HCT116 (cell line): ENCODE measurements at regions not wholly inside any gene's neighbourhood (a gene's known extent, or its start where the extent isn't known, plus 50 kb on each side); places are given as distances from the start of the nearest gene placed in this dataset.

Experiments
- ATAC-seq: fragments of 200-7000 bp; cut with Tn5 transposase; 2 replicates; pipeline ENCODE4 v1.9.1; 2020; ENCODE audit warnings: mild to moderate bottlenecking, moderate library complexity
- BruUV-seq: library from RNA; stranded (reverse); fragments of 400-500 nt; replicated peaks from 2 replicates; lab custom pipeline; 2021; lab: Mats Ljungman, UMichigan
- CTCF ChIA-PET: fragments of 300-600 bp; sonication (Branson Sonifier 250); formaldehyde crosslinking; loops from one replicate; lab custom pipeline; 2021; ENCODE audit warnings: antibody characterized with exemption; lab: Charles Lee
- POLR2A ChIA-PET: fragments of 300-600, 350-600 bp; sonication (Branson Sonifier 250); formaldehyde crosslinking; loops from one replicate; lab custom pipeline; 2021; ENCODE audit warnings: antibody characterized with exemption; lab: Charles Lee
- RAD21 ChIA-PET, 2 experiments: fragments of 300-600 bp; sonication (Branson Sonifier 250); formaldehyde crosslinking; loops; one replicate each; lab custom pipeline; 2023; ENCODE audit warnings: low total read pairs in 2 of 2; ENCODE audit not compliant: uncharacterized antibody in 2 of 2, unreplicated experiment in 2 of 2, low non-redundant PET in 1 of 2; lab: Charles Lee
- DNase-seq: peaks from one replicate; pipeline ENCODE4 v3.0.0-alpha.2; 2010; ENCODE audit warnings: low read depth, low spot score
- H2AFZ ChIP-seq: fragments of 200-600 bp; shearing (Covaris generic), sonication (generic); 2 replicates; pipeline ENCODE4 v1.6.1; 2017; ENCODE audit warnings: low read depth, mixed run types, mixed read lengths, antibody characterized with exemption, low read length; ENCODE audit not compliant: poor library complexity, severe bottlenecking
- H3K27ac ChIP-seq: 2 replicates; pipeline ENCODE4 v1.5.1; 2012; ENCODE audit warnings: low read depth, low read length
- H3K27me3 ChIP-seq: fragments of 200-600 bp; sonication (generic); 2 replicates; pipeline ENCODE4 v1.6.1; 2016; ENCODE audit warnings: mixed run types, low read length, mixed read lengths; ENCODE audit not compliant: insufficient read depth
- H3K36me3 ChIP-seq, 2 experiments: fragments of 200-500 bp in 1 of 2; fragments of 200-600 bp in 1 of 2; sonication (Bioruptor generic) in 1 of 2; sonication (generic) in 1 of 2; 2 replicates each; pipeline versions ENCODE4 v1.5.1 to v1.6.1; 2014 to 2016; ENCODE audit warnings: low read length in 2 of 2, inconsistent platforms in 1 of 2, mixed read lengths in 1 of 2, mixed run types in 1 of 2; ENCODE audit not compliant: insufficient read depth in 2 of 2, control insufficient read depth in 1 of 2
- H3K4me1 ChIP-seq, 2 experiments: fragments of 200-600 bp in 1 of 2; sonication (generic) in 1 of 2; 2 replicates each; pipeline versions ENCODE4 v1.5.1 to v1.6.1; 2012 to 2017; ENCODE audit warnings: low read length in 2 of 2, inconsistent platforms in 1 of 2, mild to moderate bottlenecking in 1 of 2, mixed read lengths in 1 of 2, mixed run types in 1 of 2, moderate library complexity in 1 of 2; ENCODE audit not compliant: insufficient read depth in 2 of 2, control insufficient read depth in 1 of 2
- H3K4me2 ChIP-seq: fragments of 200-600 bp; sonication (generic); 2 replicates; pipeline ENCODE4 v1.6.1; 2017; ENCODE audit warnings: mixed run types, low read length, mixed read lengths
- H3K4me3 ChIP-seq, 2 experiments: fragments of 200-600 bp in 1 of 2; sonication (generic) in 1 of 2; replicated peaks in 1 of 2; 2 replicates each; pipeline ENCODE4 v1.5.1; 2011 to 2016; ENCODE audit warnings: low read length in 2 of 2, control low read depth in 1 of 2, low read depth in 1 of 2, mild to moderate bottlenecking in 1 of 2, mixed read lengths in 1 of 2, mixed run types in 1 of 2
- H3K79me2 ChIP-seq: fragments of 200-600 bp; sonication (generic); 2 replicates; pipeline ENCODE4 v1.6.1; 2017; ENCODE audit warnings: mild to moderate bottlenecking, mixed run types, low read length, moderate library complexity, mixed read lengths; ENCODE audit not compliant: insufficient read depth
- H3K9ac ChIP-seq: fragments of 200-600 bp; sonication (generic); 2 replicates; pipeline ENCODE4 v1.6.1; 2016; ENCODE audit warnings: low read length, mixed read lengths
- H3K9me2 ChIP-seq: fragments of 200-600 bp; sonication (generic), shearing (Covaris generic); 2 replicates; pipeline ENCODE4 v1.6.1; 2017; ENCODE audit warnings: mixed run types, mild to moderate bottlenecking, moderate library complexity; ENCODE audit not compliant: insufficient read depth
- H3K9me3 ChIP-seq, 2 experiments: fragments of 200-500 bp in 1 of 2; fragments of 200-600 bp in 1 of 2; sonication (Bioruptor generic) in 1 of 2; sonication (generic) in 1 of 2; 2 replicates each; pipeline ENCODE4 v1.6.1; 2014 to 2017; ENCODE audit warnings: low read length in 2 of 2, mixed read lengths in 2 of 2, inconsistent platforms in 1 of 2, low read depth in 1 of 2, mild to moderate bottlenecking in 1 of 2, mixed run types in 1 of 2, moderate library complexity in 1 of 2; ENCODE audit not compliant: control insufficient read depth in 1 of 2, insufficient read depth in 1 of 2
- H4K20me1 ChIP-seq: fragments of 200-600 bp; sonication (generic), shearing (Covaris generic); 2 replicates; pipeline ENCODE4 v1.6.1; 2017; ENCODE audit warnings: mixed run types, mild to moderate bottlenecking, moderate library complexity; ENCODE audit not compliant: insufficient read depth
- CBX3 ChIP-seq: IDR thresholded peaks from 2 replicates; pipeline ENCODE4 v1.6.1; 2012; ENCODE audit warnings: low read depth
- CEBPB ChIP-seq: IDR thresholded peaks from 2 replicates; pipeline ENCODE4 v1.6.1; 2012; ENCODE audit warnings: low read depth
- EGR1 ChIP-seq: IDR thresholded peaks from 2 replicates; pipeline ENCODE4 v1.6.1; 2012; ENCODE audit warnings: low read depth
- ELF1 ChIP-seq: IDR thresholded peaks from 2 replicates; pipeline ENCODE4 v1.6.1; 2012; ENCODE audit warnings: low read depth, borderline replicate concordance
- EZH2 ChIP-seq: fragments of 200-600 bp; sonication (generic); IDR thresholded peaks from 2 replicates; pipeline ENCODE4 v1.6.1; 2017; ENCODE audit warnings: antibody characterized with exemption, mixed run types
- EZH2phosphoT487 ChIP-seq: fragments of 200-600 bp; IDR thresholded peaks from 2 replicates; pipeline ENCODE4 v1.6.1; 2018; ENCODE audit warnings: antibody characterized with exemption, borderline replicate concordance
- FOSL1 ChIP-seq: IDR thresholded peaks from 2 replicates; pipeline ENCODE4 v1.6.1; 2012; ENCODE audit warnings: low read depth
- JUND ChIP-seq: IDR thresholded peaks from 2 replicates; pipeline ENCODE4 v1.6.1; 2012
- SIN3A ChIP-seq: IDR thresholded peaks from 2 replicates; pipeline ENCODE4 v1.6.1; 2012; ENCODE audit warnings: low read depth
- SP1 ChIP-seq: IDR thresholded peaks from 2 replicates; pipeline ENCODE4 v1.6.1; 2012; ENCODE audit warnings: low read depth
- TCF7L2 ChIP-seq: IDR thresholded peaks from 2 replicates; pipeline ENCODE4 v1.7.0; 2011; ENCODE audit warnings: borderline replicate concordance, inconsistent platforms; ENCODE audit not compliant: insufficient read depth, insufficient read length; ENCODE audit errors: extremely low read depth
- YY1 ChIP-seq: IDR thresholded peaks from 2 replicates; pipeline ENCODE4 v1.6.1; 2011; ENCODE audit warnings: low read length, low read depth, moderate library complexity, mild to moderate bottlenecking; ENCODE audit not compliant: insufficient replicate concordance; ENCODE audit errors: extremely low read depth
- ZFX ChIP-seq: fragments of 450-650 bp; IDR thresholded peaks from 2 replicates; pipeline ENCODE4 v1.6.1; 2017
- ZNF274 ChIP-seq: fragments of 200-500 bp; sonication (Bioruptor generic); IDR thresholded peaks from 2 replicates; pipeline ENCODE4 v1.6.1; 2014; ENCODE audit warnings: mild to moderate bottlenecking, low read depth, low read length, inconsistent platforms
- intact Hi-C: fragments of 100-400 bp; cut with micrococcal nuclease; formaldehyde crosslinking; loops from 2 replicates; pipeline ENCODE4 v1.10.0; 2022
- TF ChIP-seq, protein P1 (sequence below): IDR thresholded peaks from 2 replicates; pipeline ENCODE4 v1.6.1; 2012
- TF ChIP-seq, protein P2 (sequence below): IDR thresholded peaks from 2 replicates; pipeline ENCODE4 v1.6.1; 2012; ENCODE audit warnings: low read depth
- TF ChIP-seq, protein P3 (sequence below): IDR thresholded peaks from 2 replicates; pipeline ENCODE4 v1.6.1; 2011; ENCODE audit warnings: mild to moderate bottlenecking, low read length, moderate library complexity; ENCODE audit not compliant: insufficient replicate concordance; ENCODE audit errors: extremely low read depth

DNA sequence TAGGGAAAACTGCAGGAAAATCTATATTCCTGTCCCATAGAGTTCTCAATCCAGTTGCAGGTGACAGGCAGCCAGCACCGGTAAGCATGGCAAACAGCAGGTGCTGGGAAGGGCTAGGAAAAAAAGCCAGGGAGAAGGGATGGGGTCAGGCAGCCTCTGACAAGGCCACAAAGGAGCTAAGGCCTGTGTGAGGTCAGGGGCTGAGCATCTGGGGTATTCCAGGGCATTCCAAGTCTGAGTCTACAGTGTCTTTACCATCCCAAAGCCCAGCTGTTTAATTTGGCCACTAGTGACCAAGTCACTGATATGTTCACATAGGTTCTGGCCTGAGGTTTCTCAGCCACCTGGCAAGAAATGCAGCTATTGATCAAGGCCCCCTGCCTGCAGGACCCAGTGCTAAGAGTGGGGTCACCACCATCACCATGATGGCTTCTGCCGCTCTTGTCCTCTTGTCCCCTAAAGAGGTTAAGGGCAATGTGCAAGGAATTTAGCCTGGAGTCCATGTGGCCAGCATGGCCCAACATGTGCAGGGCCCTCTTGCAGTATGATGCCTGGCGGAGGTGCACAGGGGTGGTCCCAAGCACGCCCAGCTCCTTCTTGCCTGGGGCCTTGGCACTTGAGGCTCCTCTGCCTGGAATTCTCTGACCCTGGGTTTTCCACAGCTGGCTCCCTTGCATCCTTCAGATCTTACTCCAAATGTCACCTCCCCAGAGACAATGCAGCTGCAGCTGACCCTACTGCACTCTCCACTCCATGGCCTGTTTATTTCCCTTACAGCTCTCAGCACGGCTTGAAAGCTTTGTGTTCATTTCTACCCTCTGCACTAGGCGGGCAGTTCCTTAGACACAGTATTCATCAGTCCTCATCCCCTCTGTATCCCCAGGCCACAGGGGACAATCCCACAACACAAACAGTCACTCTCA lies 213.1 kb downstream of the MSX2 start:
- ATAC-seq = no peak
- ChIA-PET CTCF (interaction anchor here (1.5 kb wide), 1 partner anchor 527 kb away, joined by 3 read pairs; no protein-coding TSS in a partner anchor), RAD21 (no interaction called here), POLR2A (no interaction called here)
- no peak overlapping the region for H3K27ac ChIP-seq
- DNase-seq = no peak
- no peaks in the 10 kb centered on the region for H3K9me2 ChIP-seq
- H3K4me1 ChIP-seq = peaks cover 0 to 4% of the 10 kb centered on the region in 2 experiments; a peak in 1 of 4 replicates
- H3K36me3 ChIP-seq = no peaks in the 10 kb centered on the region
- H3K79me2 ChIP-seq = no peaks in the 10 kb centered on the region
- H3K9me3 ChIP-seq = no peaks in the 10 kb centered on the region
- H3K27me3 ChIP-seq = no peaks in the 10 kb centered on the region
- no peak overlapping the region for H3K4me3 ChIP-seq
- H4K20me1 ChIP-seq = no peaks in the 10 kb centered on the region
- no peak overlapping the region for H3K4me2 ChIP-seq
- no peak overlapping the region for H3K9ac ChIP-seq
- no TSS peak for BruUV-seq
- intact Hi-C loops = loop anchor here (5.0 to 10.0 kb wide), 2 partner anchors 40 to 523 kb away; no protein-coding TSS in a partner anchor
- TF ChIP-seq EZH2 (no peak), JUND (no peak), ELF1 (no peak), EZH2phosphoT487 (no peak), EGR1 (no peak), ZFX (no peak), YY1 (no peak), FOSL1 (no peak), TCF7L2 (no peak), SIN3A (no peak), CEBPB (no peak), ZNF274 (no peak), CBX3 (no peak), SP1 (no peak)
- TF ChIP-seq, protein P1, sequence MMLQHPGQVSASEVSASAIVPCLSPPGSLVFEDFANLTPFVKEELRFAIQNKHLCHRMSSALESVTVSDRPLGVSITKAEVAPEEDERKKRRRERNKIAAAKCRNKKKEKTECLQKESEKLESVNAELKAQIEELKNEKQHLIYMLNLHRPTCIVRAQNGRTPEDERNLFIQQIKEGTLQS = no peak
- TF ChIP-seq, protein P2, sequence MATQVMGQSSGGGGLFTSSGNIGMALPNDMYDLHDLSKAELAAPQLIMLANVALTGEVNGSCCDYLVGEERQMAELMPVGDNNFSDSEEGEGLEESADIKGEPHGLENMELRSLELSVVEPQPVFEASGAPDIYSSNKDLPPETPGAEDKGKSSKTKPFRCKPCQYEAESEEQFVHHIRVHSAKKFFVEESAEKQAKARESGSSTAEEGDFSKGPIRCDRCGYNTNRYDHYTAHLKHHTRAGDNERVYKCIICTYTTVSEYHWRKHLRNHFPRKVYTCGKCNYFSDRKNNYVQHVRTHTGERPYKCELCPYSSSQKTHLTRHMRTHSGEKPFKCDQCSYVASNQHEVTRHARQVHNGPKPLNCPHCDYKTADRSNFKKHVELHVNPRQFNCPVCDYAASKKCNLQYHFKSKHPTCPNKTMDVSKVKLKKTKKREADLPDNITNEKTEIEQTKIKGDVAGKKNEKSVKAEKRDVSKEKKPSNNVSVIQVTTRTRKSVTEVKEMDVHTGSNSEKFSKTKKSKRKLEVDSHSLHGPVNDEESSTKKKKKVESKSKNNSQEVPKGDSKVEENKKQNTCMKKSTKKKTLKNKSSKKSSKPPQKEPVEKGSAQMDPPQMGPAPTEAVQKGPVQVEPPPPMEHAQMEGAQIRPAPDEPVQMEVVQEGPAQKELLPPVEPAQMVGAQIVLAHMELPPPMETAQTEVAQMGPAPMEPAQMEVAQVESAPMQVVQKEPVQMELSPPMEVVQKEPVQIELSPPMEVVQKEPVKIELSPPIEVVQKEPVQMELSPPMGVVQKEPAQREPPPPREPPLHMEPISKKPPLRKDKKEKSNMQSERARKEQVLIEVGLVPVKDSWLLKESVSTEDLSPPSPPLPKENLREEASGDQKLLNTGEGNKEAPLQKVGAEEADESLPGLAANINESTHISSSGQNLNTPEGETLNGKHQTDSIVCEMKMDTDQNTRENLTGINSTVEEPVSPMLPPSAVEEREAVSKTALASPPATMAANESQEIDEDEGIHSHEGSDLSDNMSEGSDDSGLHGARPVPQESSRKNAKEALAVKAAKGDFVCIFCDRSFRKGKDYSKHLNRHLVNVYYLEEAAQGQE = no peak
- TF ChIP-seq, protein P3, sequence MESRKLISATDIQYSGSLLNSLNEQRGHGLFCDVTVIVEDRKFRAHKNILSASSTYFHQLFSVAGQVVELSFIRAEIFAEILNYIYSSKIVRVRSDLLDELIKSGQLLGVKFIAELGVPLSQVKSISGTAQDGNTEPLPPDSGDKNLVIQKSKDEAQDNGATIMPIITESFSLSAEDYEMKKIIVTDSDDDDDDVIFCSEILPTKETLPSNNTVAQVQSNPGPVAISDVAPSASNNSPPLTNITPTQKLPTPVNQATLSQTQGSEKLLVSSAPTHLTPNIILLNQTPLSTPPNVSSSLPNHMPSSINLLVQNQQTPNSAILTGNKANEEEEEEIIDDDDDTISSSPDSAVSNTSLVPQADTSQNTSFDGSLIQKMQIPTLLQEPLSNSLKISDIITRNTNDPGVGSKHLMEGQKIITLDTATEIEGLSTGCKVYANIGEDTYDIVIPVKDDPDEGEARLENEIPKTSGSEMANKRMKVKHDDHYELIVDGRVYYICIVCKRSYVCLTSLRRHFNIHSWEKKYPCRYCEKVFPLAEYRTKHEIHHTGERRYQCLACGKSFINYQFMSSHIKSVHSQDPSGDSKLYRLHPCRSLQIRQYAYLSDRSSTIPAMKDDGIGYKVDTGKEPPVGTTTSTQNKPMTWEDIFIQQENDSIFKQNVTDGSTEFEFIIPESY = no peak
- H2AFZ ChIP-seq = no peak overlapping the region
